GM18502 (cell line): ENCODE measurements at regions not wholly inside any gene's neighbourhood (a gene's known extent, or its start where the extent isn't known, plus 50 kb on each side); places are given as distances from the start of the nearest gene placed in this dataset.

Source experiments
- ATAC-seq: cut with Tn5 transposase; IDR thresholded peaks from one replicate; pipeline ENCODE4 v1.9.1; 2021; ENCODE audit warnings: mild to moderate bottlenecking; ENCODE audit not compliant: unreplicated experiment, poor library complexity

GRCh38 chr22:46074771-46075551, 75.4 kb upstream of the PPARA start:
- ATAC-seq: no peak

GRCh38 chr22:46075764-46076531, 74.4 kb upstream of the PPARA start:
- no peak for ATAC-seq

- ATAC-seq: no peak
These were observed 73.5 kb upstream of the PPARA start for GRCh38 chr22:46076651-46077339.

GRCh38 chr22:46077669-46078099, 72.6 kb upstream of the PPARA start:
- ATAC-seq: no peak

- no peak for ATAC-seq
These were observed 71.9 kb upstream of the PPARA start for GRCh38 chr22:46078241-46079092.

- no peak for ATAC-seq
These were observed 71.0 kb upstream of the PPARA start for GRCh38 chr22:46079093-46079860.

- ATAC-seq: no peak
These were observed 70.2 kb upstream of the PPARA start for GRCh38 chr22:46079861-46080821.

- ATAC-seq: no peak
These were observed 69.1 kb upstream of the PPARA start for GRCh38 chr22:46081036-46081830.

GRCh38 chr22:46081831-46082210, 68.5 kb upstream of the PPARA start:
- no peak for ATAC-seq

GRCh38 chr22:46082633-46083032, 67.7 kb upstream of the PPARA start:
- no peak for ATAC-seq

GRCh38 chr22:46083383-46084350, 66.7 kb upstream of the PPARA start:
- ATAC-seq: no peak

- no peak for ATAC-seq
These were observed 66.0 kb upstream of the PPARA start for GRCh38 chr22:46084376-46084775.

- ATAC-seq: no peak
These were observed 65.1 kb upstream of the PPARA start for GRCh38 chr22:46084943-46085827.

GRCh38 chr22:46085828-46086576, 64.3 kb upstream of the PPARA start:
- no peak for ATAC-seq
